ENCODE measurements at regions not wholly inside any gene's neighbourhood (a gene's known extent, or its start where the extent isn't known, plus 50 kb on each side); places are given as distances from the start of the nearest gene placed in this dataset.

- ATAC-seq, result no peak
- DNase-seq (ENCODE audit: missing footprints), result no peak
- intact Hi-C loops (cut with DNase I), result no loop called here
Observed at GRCh38 chr18:57923611-57924010, 120.4 kb upstream of the NEDD4L start.

GRCh38 chr18:57922885-57923284 is 119.8 kb upstream of the ATP8B1 start:
- ATAC-seq, result no peak
- DNase-seq (ENCODE audit: missing footprints), result no peak
- intact Hi-C loops (cut with DNase I), result no loop called here

GRCh38 chr18:57921708-57922107 is 118.6 kb upstream of the ATP8B1 start:
- DNase-seq (ENCODE audit: missing footprints) (no peak), ATAC-seq (no peak)
- intact Hi-C loops (cut with DNase I), result no loop called here

GRCh38 chr18:57920036-57920435 is 116.9 kb upstream of the ATP8B1 start:
- ATAC-seq, result no peak
- intact Hi-C loops (cut with DNase I), result no loop called here

GRCh38 chr18:57918601-57919000 is 115.5 kb upstream of the ATP8B1 start:
- intact Hi-C loops (cut with DNase I), result no loop called here
- ATAC-seq, result no peak
- DNase-seq (ENCODE audit: missing footprints), result no peak

More at GRCh38 chr18:57920036-57920435, 116.9 kb upstream of the ATP8B1 start:
- no peak for DNase-seq (ENCODE audit: missing footprints)

- ATAC-seq (no peak), DNase-seq (ENCODE audit: missing footprints) (no peak)
- intact Hi-C loops (cut with DNase I), result no loop called here
Observed at GRCh38 chr18:57916684-57917083, 113.6 kb upstream of the ATP8B1 start.

GRCh38 chr18:57915865-57916582 is 112.9 kb upstream of the ATP8B1 start:
- DNase-seq (ENCODE audit: missing footprints) (no peak), ATAC-seq (no peak)
- intact Hi-C loops (cut with DNase I), result no loop called here

GRCh38 chr18:57915248-57915647 is 112.1 kb upstream of the ATP8B1 start:
- DNase-seq (ENCODE audit: missing footprints) (no peak), ATAC-seq (no peak)
- intact Hi-C loops (cut with DNase I), result no loop called here

GRCh38 chr18:57913686-57914085 is 110.6 kb upstream of the ATP8B1 start:
- ATAC-seq, result no peak
- no peak for DNase-seq (ENCODE audit: missing footprints)
- intact Hi-C loops (cut with DNase I), result no loop called here

GRCh38 chr18:57910817-57911216 is 107.7 kb upstream of the ATP8B1 start:
- DNase-seq (ENCODE audit: missing footprints), result no peak
- intact Hi-C loops (cut with DNase I), result no loop called here
- ATAC-seq, result no peak

- intact Hi-C loops (cut with DNase I), result no loop called here
- ATAC-seq (no peak), DNase-seq (ENCODE audit: missing footprints) (no peak)
Observed at GRCh38 chr18:57910134-57910533, 107.0 kb upstream of the ATP8B1 start.

GRCh38 chr18:57909620-57910019 is 106.5 kb upstream of the ATP8B1 start:
- intact Hi-C loops (cut with DNase I), result no loop called here
- ATAC-seq (no peak), DNase-seq (ENCODE audit: missing footprints) (no peak)

GRCh38 chr18:57908092-57908491 is 105.0 kb upstream of the ATP8B1 start:
- no peak for ATAC-seq
- DNase-seq (ENCODE audit: missing footprints), result no peak
- intact Hi-C loops (cut with DNase I), result no loop called here

- ATAC-seq (no peak), DNase-seq (ENCODE audit: missing footprints) (no peak)
- intact Hi-C loops (cut with DNase I), result no loop called here
Observed at GRCh38 chr18:57907550-57907949, 104.4 kb upstream of the ATP8B1 start.

- no peak for DNase-seq (ENCODE audit: missing footprints)
- intact Hi-C loops (cut with DNase I), result no loop called here
- ATAC-seq, result no peak
Observed at GRCh38 chr18:57906852-57907251, 103.7 kb upstream of the ATP8B1 start.

- DNase-seq (ENCODE audit: missing footprints) (no peak), ATAC-seq (no peak)
- intact Hi-C loops (cut with DNase I), result no loop called here
Observed at GRCh38 chr18:57904535-57904934, 101.4 kb upstream of the ATP8B1 start.

GRCh38 chr18:57902721-57903120 is 99.6 kb upstream of the ATP8B1 start:
- no peak for ATAC-seq
- DNase-seq (ENCODE audit: missing footprints), result no peak
- intact Hi-C loops (cut with DNase I), result no loop called here

GRCh38 chr18:57901825-57902589 is 98.9 kb upstream of the ATP8B1 start:
- no peak for ATAC-seq
- no peak for DNase-seq (ENCODE audit: missing footprints)
- intact Hi-C loops (cut with DNase I), result no loop called here

- no peak for ATAC-seq
- DNase-seq (ENCODE audit: missing footprints), result no peak
- intact Hi-C loops (cut with DNase I), result no loop called here
Observed at GRCh38 chr18:57900906-57901435, 97.9 kb upstream of the ATP8B1 start.

- DNase-seq (ENCODE audit: missing footprints) (no peak), ATAC-seq (no peak)
- intact Hi-C loops (cut with DNase I), result no loop called here
Observed at GRCh38 chr18:57898506-57899124, 95.5 kb upstream of the ATP8B1 start.

Data from Right ventricle myocardium inferior (tissue), 1 donor.